ENCODE measurements at regions not wholly inside any gene's neighbourhood (a gene's known extent, or its start where the extent isn't known, plus 50 kb on each side); places are given as distances from the start of the nearest gene placed in this dataset.

GRCh38 chr1:166514067-166514466, 325.2 kb upstream of the POGK start:
- DNase-seq: no peak
- TF ChIP-seq CTCF (IDR thresholded peaks at IDR 0.05; ENCODE audit: low read depth, low read length): no peak
- H3K4me3 ChIP-seq (ENCODE audit: low read depth, low read length): no peak overlapping the region
- no peaks in the 10 kb centered on the region for H3K36me3 ChIP-seq
- no peaks in the 10 kb centered on the region for H3K27me3 ChIP-seq (ENCODE audit: insufficient read depth, low read depth, severe bottlenecking)
- no peaks in the 10 kb centered on the region for H3K9me3 ChIP-seq (ENCODE audit: severe bottlenecking)
- H3K27ac ChIP-seq: no peak overlapping the region

- Histone ChIP-seq H3K36me3 (no peaks in the 10 kb centered on the region), H3K27ac (no peak overlapping the region), H3K4me3 (ENCODE audit: low read depth, low read length) (no peak overlapping the region), H3K27me3 (ENCODE audit: insufficient read depth, low read depth, severe bottlenecking) (no peaks in the 10 kb centered on the region), H3K9me3 (ENCODE audit: severe bottlenecking) (peaks cover 3% of the 10 kb centered on the region)
- no peak for DNase-seq
- no peak for TF ChIP-seq CTCF (IDR thresholded peaks at IDR 0.05; ENCODE audit: low read depth, low read length)
Observed at GRCh38 chr1:166527752-166528151, 311.5 kb upstream of the POGK start.

GRCh38 chr1:166538646-166539045, 300.6 kb upstream of the POGK start:
- no peak for TF ChIP-seq CTCF (IDR thresholded peaks at IDR 0.05; ENCODE audit: low read depth, low read length)
- no peaks in the 10 kb centered on the region for H3K9me3 ChIP-seq (ENCODE audit: severe bottlenecking)

GRCh38 chr1:166544036-166544435, 295.2 kb upstream of the POGK start:
- TF ChIP-seq CTCF (IDR thresholded peaks at IDR 0.05; ENCODE audit: low read depth, low read length): no peak
- H3K4me3 ChIP-seq (ENCODE audit: low read depth, low read length): no peak overlapping the region
- no peaks in the 10 kb centered on the region for H3K27me3 ChIP-seq (ENCODE audit: insufficient read depth, low read depth, severe bottlenecking)
- no peak overlapping the region for H3K27ac ChIP-seq
- H3K36me3 ChIP-seq: no peaks in the 10 kb centered on the region
- no peak for DNase-seq
- H3K9me3 ChIP-seq (ENCODE audit: severe bottlenecking): no peaks in the 10 kb centered on the region

More at GRCh38 chr1:166538646-166539045, 300.6 kb upstream of the POGK start:
- Histone ChIP-seq H3K4me3 (ENCODE audit: low read depth, low read length) (no peak overlapping the region), H3K27me3 (ENCODE audit: insufficient read depth, low read depth, severe bottlenecking) (no peaks in the 10 kb centered on the region), H3K27ac (no peak overlapping the region), H3K36me3 (no peaks in the 10 kb centered on the region)
- no peak for DNase-seq

GRCh38 chr1:166544561-166544960, 294.7 kb upstream of the POGK start:
- H3K4me3 ChIP-seq (ENCODE audit: low read depth, low read length): no peak overlapping the region
- H3K27ac ChIP-seq: no peak overlapping the region
- TF ChIP-seq CTCF (IDR thresholded peaks at IDR 0.05; ENCODE audit: low read depth, low read length): no peak
- no peaks in the 10 kb centered on the region for H3K27me3 ChIP-seq (ENCODE audit: insufficient read depth, low read depth, severe bottlenecking)
- H3K9me3 ChIP-seq (ENCODE audit: severe bottlenecking): no peaks in the 10 kb centered on the region
- no peaks in the 10 kb centered on the region for H3K36me3 ChIP-seq
- no peak for DNase-seq

DNA sequence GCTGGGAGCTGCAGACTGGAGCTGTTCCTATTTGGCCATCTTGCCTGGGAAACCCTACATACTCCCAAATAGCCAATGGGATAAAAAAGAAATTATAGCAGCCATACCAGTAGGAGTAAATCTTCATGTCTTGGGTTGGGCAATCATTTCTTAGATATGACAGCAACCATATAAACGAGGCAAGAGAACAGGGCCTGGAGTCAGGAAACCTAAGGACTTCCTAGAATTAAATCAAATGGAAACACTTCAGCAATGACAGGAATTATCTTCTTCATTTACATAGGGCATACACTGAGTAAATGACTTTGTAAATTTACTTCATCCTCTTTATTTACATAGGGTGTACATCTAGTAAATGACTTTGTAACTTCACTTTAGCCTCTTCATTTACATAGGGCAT, 286.6 kb upstream of the POGK start:
- H3K27ac ChIP-seq: no peak overlapping the region
- H3K9me3 ChIP-seq (ENCODE audit: severe bottlenecking): no peaks in the 10 kb centered on the region
- H3K27me3 ChIP-seq (ENCODE audit: insufficient read depth, low read depth, severe bottlenecking): no peaks in the 10 kb centered on the region
- TF ChIP-seq CTCF (IDR thresholded peaks at IDR 0.05; ENCODE audit: low read depth, low read length): no peak
- no peak for DNase-seq
- no peaks in the 10 kb centered on the region for H3K36me3 ChIP-seq
- H3K4me3 ChIP-seq (ENCODE audit: low read depth, low read length): no peak overlapping the region

All from WERI-Rb-1 (cell line).